Mesenchymal stem cell (in vitro differentiated cells and primary cell): ENCODE measurements at regions not wholly inside any gene's neighbourhood (a gene's known extent, or its start where the extent isn't known, plus 50 kb on each side); places are given as distances from the start of the nearest gene placed in this dataset.

Experiments used
- DNase-seq: peaks from one replicate; pipeline ENCODE4 v3.0.0-alpha.2; 2013
- H2AFZ ChIP-seq: one replicate; pipeline ENCODE4 v1.6.1; 2013; ENCODE audit warnings: low read depth, mild to moderate bottlenecking, control low read depth, inconsistent platforms, low read length, moderate library complexity
- H2AK5ac ChIP-seq: 2 replicates; pipeline ENCODE4 v1.6.1; 2013; ENCODE audit warnings: low read length, moderate library complexity, mild to moderate bottlenecking, inconsistent platforms; ENCODE audit not compliant: severe bottlenecking
- H2BK120ac ChIP-seq: one replicate; pipeline ENCODE4 v1.6.1; 2013; ENCODE audit warnings: low read depth, mild to moderate bottlenecking, inconsistent platforms, low read length, moderate library complexity
- H2BK12ac ChIP-seq, 2 experiments: one replicate each; pipeline ENCODE4 v1.6.1; 2013; ENCODE audit warnings: inconsistent platforms in 2 of 2, low read length in 2 of 2, mild to moderate bottlenecking in 2 of 2, moderate library complexity in 2 of 2, control low read depth in 1 of 2
- H2BK15ac ChIP-seq: one replicate; pipeline ENCODE4 v1.6.1; 2013; ENCODE audit warnings: mild to moderate bottlenecking, low read depth, inconsistent platforms; ENCODE audit not compliant: poor library complexity, severe bottlenecking
- H2BK5ac ChIP-seq: 2 replicates; pipeline ENCODE4 v1.6.1; 2013; ENCODE audit warnings: low read depth, mild to moderate bottlenecking, low read length, control low read depth, inconsistent platforms; ENCODE audit not compliant: poor library complexity, severe bottlenecking
- H3K14ac ChIP-seq, 2 experiments: one replicate each; pipeline ENCODE4 v1.6.1; 2013; ENCODE audit warnings: inconsistent platforms in 2 of 2, low read length in 2 of 2, control low read depth in 1 of 2, mild to moderate bottlenecking in 1 of 2, moderate library complexity in 1 of 2
- H3K18ac ChIP-seq, 2 experiments: one replicate each; pipeline ENCODE4 v1.6.1; 2013; ENCODE audit warnings: inconsistent platforms in 2 of 2, low read length in 2 of 2, control low read depth in 1 of 2, low read depth in 1 of 2, mild to moderate bottlenecking in 1 of 2
- H3K23ac ChIP-seq, 2 experiments: one replicate each; pipeline ENCODE4 v1.6.1; 2013; ENCODE audit warnings: inconsistent platforms in 2 of 2, low read length in 2 of 2, mild to moderate bottlenecking in 2 of 2, moderate library complexity in 2 of 2, control low read depth in 1 of 2
- H3K27ac ChIP-seq: 2 replicates; pipeline ENCODE4 v1.5.1; 2013; ENCODE audit warnings: mild to moderate bottlenecking, moderate library complexity, low read length, control low read depth, inconsistent platforms; ENCODE audit not compliant: poor library complexity, severe bottlenecking
- H3K27me3 ChIP-seq, 2 experiments: 2 replicates each; pipeline versions ENCODE4 v1.6.1 to v1.7.0; 2013; ENCODE audit warnings: low read length in 2 of 2, mild to moderate bottlenecking in 2 of 2, moderate library complexity in 2 of 2, control low read depth in 1 of 2, inconsistent platforms in 1 of 2; ENCODE audit not compliant: control insufficient read depth in 1 of 2, insufficient read depth in 1 of 2
- H3K36me3 ChIP-seq, 2 experiments: 2 replicates each; pipeline versions ENCODE4 v1.6.1 to v1.7.0; 2013; ENCODE audit warnings: low read length in 2 of 2, control low read depth in 1 of 2, inconsistent platforms in 1 of 2, low read depth in 1 of 2, mild to moderate bottlenecking in 1 of 2; ENCODE audit not compliant: insufficient read depth in 2 of 2, control insufficient read depth in 1 of 2
- H3K4ac ChIP-seq, 2 experiments: one replicate each; pipeline ENCODE4 v1.6.1; 2013; ENCODE audit warnings: inconsistent platforms in 2 of 2, low read length in 2 of 2, mild to moderate bottlenecking in 2 of 2, moderate library complexity in 2 of 2, control low read depth in 1 of 2, low read depth in 1 of 2
- H3K4me1 ChIP-seq: 2 replicates; pipeline ENCODE4 v1.6.1; 2013; ENCODE audit warnings: low read depth, low read length, control low read depth; ENCODE audit not compliant: control insufficient read depth, insufficient read depth
- H3K4me2 ChIP-seq: 2 replicates; pipeline ENCODE4 v1.6.1; 2013; ENCODE audit warnings: low read length, mild to moderate bottlenecking, inconsistent platforms; ENCODE audit not compliant: poor library complexity, severe bottlenecking
- H3K4me3 ChIP-seq, 2 experiments: 2 replicates each; pipeline versions ENCODE4 v1.5.1 to v1.7.0; 2013; ENCODE audit warnings: low read length in 2 of 2, mild to moderate bottlenecking in 2 of 2, control low read depth in 1 of 2, low read depth in 1 of 2; ENCODE audit not compliant: insufficient read depth in 1 of 2
- H3K79me1 ChIP-seq: replicated peaks from 2 replicates; pipeline ENCODE4 v1.6.1; 2013; ENCODE audit warnings: mild to moderate bottlenecking, control low read depth, low read length, inconsistent platforms; ENCODE audit not compliant: poor library complexity, severe bottlenecking
- H3K9ac ChIP-seq: 2 replicates; pipeline ENCODE4 v1.7.0; 2013; ENCODE audit warnings: mild to moderate bottlenecking, low read length, moderate library complexity
- H3K9me3 ChIP-seq: 2 replicates; pipeline ENCODE4 v1.7.0; 2013; ENCODE audit warnings: mild to moderate bottlenecking, low read length; ENCODE audit not compliant: control insufficient read depth
- H4K8ac ChIP-seq: one replicate; pipeline ENCODE4 v1.6.1; 2013; ENCODE audit warnings: inconsistent platforms, mild to moderate bottlenecking, low read length, moderate library complexity
- H4K91ac ChIP-seq: one replicate; pipeline ENCODE4 v1.6.1; 2013; ENCODE audit warnings: mild to moderate bottlenecking, low read length, inconsistent platforms
- WGBS: methylation state at CpG from one replicate; pipeline ENCODE4 v1.1.7; 2013; ENCODE audit warnings: mixed read lengths; 5-methylcytosine and 5-hydroxymethylcytosine counted together

GRCh38 chr1:2928366-2929325, 92.6 kb upstream of the ACTRT2 start:
- 80% methylated on average over 42 of the region's 42 CpGs for WGBS
- Histone ChIP-seq H3K27ac (no peak overlapping the region), H2BK120ac (no peak overlapping the region), H3K79me1 (no peaks in the 10 kb centered on the region), H3K4me2 (no peak overlapping the region), H3K36me3 (no peaks in the 10 kb centered on the region), H3K9ac (no peak overlapping the region), H2BK15ac (no peak overlapping the region), H3K4me1 (peaks cover 3% of the 10 kb centered on the region), H4K8ac (no peak overlapping the region), H3K27me3 (peaks cover 0 to 59% of the 10 kb centered on the region in 2 experiments), H2BK5ac (no peak overlapping the region), H3K18ac (no peak overlapping the region), H3K9me3 (no peaks in the 10 kb centered on the region), H2AFZ (no peak overlapping the region), H2AK5ac (no peak overlapping the region), H3K4me3 (no peak overlapping the region), H3K4ac (no peak overlapping the region), H4K91ac (no peak overlapping the region), H3K23ac (no peak overlapping the region), H2BK12ac (no peak overlapping the region), H3K14ac (no peak overlapping the region)
- DNase-seq: no peak

- Histone ChIP-seq H2AFZ (no peak overlapping the region), H3K27ac (no peak overlapping the region), H3K9me3 (no peaks in the 10 kb centered on the region), H4K8ac (no peak overlapping the region), H2BK15ac (no peak overlapping the region), H3K4me1 (peaks cover 3% of the 10 kb centered on the region), H4K91ac (no peak overlapping the region), H2BK12ac (no peak overlapping the region), H3K4me2 (no peak overlapping the region), H3K36me3 (no peaks in the 10 kb centered on the region), H3K4ac (no peak overlapping the region), H2BK120ac (no peak overlapping the region), H3K27me3 (peaks cover 0 to 59% of the 10 kb centered on the region in 2 experiments), H3K9ac (no peak overlapping the region), H3K18ac (no peak overlapping the region), H3K14ac (no peak overlapping the region), H3K23ac (no peak overlapping the region), H2AK5ac (no peak overlapping the region), H3K4me3 (no peak overlapping the region), H2BK5ac (no peak overlapping the region), H3K79me1 (no peaks in the 10 kb centered on the region)
- WGBS: 63% methylated on average over 5 of the region's 5 CpGs
- DNase-seq: no peak
Observed at GRCh38 chr1:2929335-2929734, 91.9 kb upstream of the ACTRT2 start.

GRCh38 chr1:2930016-2930815, 91.1 kb upstream of the ACTRT2 start:
- Histone ChIP-seq H2BK12ac (no peak overlapping the region), H3K9ac (no peak overlapping the region), H3K23ac (no peak overlapping the region), H3K4me3 (no peak overlapping the region), H3K4ac (no peak overlapping the region), H3K36me3 (no peaks in the 10 kb centered on the region), H3K9me3 (no peaks in the 10 kb centered on the region), H4K91ac (no peak overlapping the region), H3K18ac (no peak overlapping the region), H3K27ac (no peak overlapping the region), H2BK120ac (no peak overlapping the region), H3K27me3 (peaks cover 0 to 59% of the 10 kb centered on the region in 2 experiments), H4K8ac (no peak overlapping the region), H2AK5ac (no peak overlapping the region), H3K4me1 (peaks cover 3% of the 10 kb centered on the region), H3K79me1 (no peaks in the 10 kb centered on the region), H2BK15ac (no peak overlapping the region), H3K4me2 (no peak overlapping the region), H2AFZ (no peak overlapping the region), H2BK5ac (no peak overlapping the region), H3K14ac (no peak overlapping the region)
- WGBS: 90% methylated on average over 35 of the region's 41 CpGs
- DNase-seq: no peak
